DOHH2 (cell line): ENCODE measurements at regions not wholly inside any gene's neighbourhood (a gene's known extent, or its start where the extent isn't known, plus 50 kb on each side); places are given as distances from the start of the nearest gene placed in this dataset.

Experiments
- H3F3A ChIP-seq: fragments of 200-600 bp; sonication (generic), shearing (Covaris generic); 2 replicates; pipeline ENCODE4 v1.6.0; 2016; ENCODE audit warnings: antibody characterized with exemption, mild to moderate bottlenecking; ENCODE audit not compliant: control insufficient read depth, insufficient read depth
- H3K27ac ChIP-seq: fragments of 200-600 bp; sonication (generic); 2 replicates; pipeline ENCODE4 v1.5.1; 2014; ENCODE audit warnings: low read depth, mild to moderate bottlenecking, low read length, moderate library complexity
- H3K27me3 ChIP-seq: fragments of 200-600 bp; sonication (generic); 2 replicates; pipeline ENCODE4 v1.6.1; 2014; ENCODE audit warnings: mild to moderate bottlenecking, low read length, mixed read lengths; ENCODE audit not compliant: control insufficient read depth
- H3K36me3 ChIP-seq: fragments of 200-600 bp; sonication (generic); 2 replicates; pipeline ENCODE4 v1.6.1; 2014; ENCODE audit warnings: mild to moderate bottlenecking, low read length, moderate library complexity, mixed read lengths; ENCODE audit not compliant: control insufficient read depth
- H3K4me1 ChIP-seq: fragments of 200-600 bp; sonication (generic); 2 replicates; pipeline ENCODE4 v1.6.1; 2014; ENCODE audit warnings: mild to moderate bottlenecking, low read length, mixed read lengths; ENCODE audit not compliant: control insufficient read depth
- H3K4me2 ChIP-seq: fragments of 200-600 bp; sonication (generic); 2 replicates; pipeline ENCODE4 v1.6.0; 2014; ENCODE audit warnings: mild to moderate bottlenecking, low read length, moderate library complexity
- H3K4me3 ChIP-seq: fragments of 200-600 bp; sonication (generic); 2 replicates; pipeline ENCODE4 v1.5.1; 2014; ENCODE audit warnings: mild to moderate bottlenecking, low read length, mixed read lengths
- H3K79me2 ChIP-seq: fragments of 200-600 bp; sonication (generic); 2 replicates; pipeline ENCODE4 v1.6.1; 2014; ENCODE audit warnings: mild to moderate bottlenecking, low read length, mixed read lengths; ENCODE audit not compliant: control insufficient read depth
- H3K9me2 ChIP-seq: fragments of 200-600 bp; sonication (generic); replicated peaks from 2 replicates; pipeline ENCODE4 v1.6.1; 2014; ENCODE audit warnings: mild to moderate bottlenecking, low read length, mixed read lengths; ENCODE audit not compliant: control insufficient read depth
- H3K9me3 ChIP-seq: fragments of 200-600 bp; sonication (generic); 2 replicates; pipeline ENCODE4 v1.6.1; 2014; ENCODE audit warnings: antibody characterized with exemption, low read length, mixed read lengths; ENCODE audit not compliant: control insufficient read depth, insufficient read depth
- H4K20me1 ChIP-seq: fragments of 200-600 bp; sonication (generic); 2 replicates; pipeline ENCODE4 v1.6.0; 2014; ENCODE audit warnings: low read depth, mild to moderate bottlenecking, antibody characterized with exemption, low read length, moderate library complexity; ENCODE audit not compliant: control insufficient read depth, insufficient read depth
- EZH2phosphoT487 ChIP-seq: fragments of 200-600 bp; sonication (generic); IDR thresholded peaks from 2 replicates; pipeline ENCODE4 v1.6.1; 2017; ENCODE audit warnings: borderline replicate concordance, mild to moderate bottlenecking, antibody characterized with exemption, low read length, moderate library complexity, mixed read lengths
- TF ChIP-seq, protein P1 (sequence below): fragments of 200-600 bp; sonication (generic); IDR thresholded peaks from one replicate; pipeline ENCODE4 v1.5.1; 2014; ENCODE audit warnings: antibody characterized with exemption, mild to moderate bottlenecking, low read depth, low read length; ENCODE audit not compliant: poor library complexity, severe bottlenecking

GRCh38 chr11:109510316-109510715 lies 88.3 kb downstream of the C11orf87 start:
- H3F3A ChIP-seq: no peaks in the 10 kb centered on the region
- no peak overlapping the region for H3K27ac ChIP-seq
- H3K27me3 ChIP-seq: no peaks in the 10 kb centered on the region
- no peaks in the 10 kb centered on the region for H3K9me3 ChIP-seq
- H3K36me3 ChIP-seq: no peaks in the 10 kb centered on the region
- H3K4me2 ChIP-seq: no peak overlapping the region
- TF ChIP-seq EZH2phosphoT487: no peak
- TF ChIP-seq, protein P1, sequence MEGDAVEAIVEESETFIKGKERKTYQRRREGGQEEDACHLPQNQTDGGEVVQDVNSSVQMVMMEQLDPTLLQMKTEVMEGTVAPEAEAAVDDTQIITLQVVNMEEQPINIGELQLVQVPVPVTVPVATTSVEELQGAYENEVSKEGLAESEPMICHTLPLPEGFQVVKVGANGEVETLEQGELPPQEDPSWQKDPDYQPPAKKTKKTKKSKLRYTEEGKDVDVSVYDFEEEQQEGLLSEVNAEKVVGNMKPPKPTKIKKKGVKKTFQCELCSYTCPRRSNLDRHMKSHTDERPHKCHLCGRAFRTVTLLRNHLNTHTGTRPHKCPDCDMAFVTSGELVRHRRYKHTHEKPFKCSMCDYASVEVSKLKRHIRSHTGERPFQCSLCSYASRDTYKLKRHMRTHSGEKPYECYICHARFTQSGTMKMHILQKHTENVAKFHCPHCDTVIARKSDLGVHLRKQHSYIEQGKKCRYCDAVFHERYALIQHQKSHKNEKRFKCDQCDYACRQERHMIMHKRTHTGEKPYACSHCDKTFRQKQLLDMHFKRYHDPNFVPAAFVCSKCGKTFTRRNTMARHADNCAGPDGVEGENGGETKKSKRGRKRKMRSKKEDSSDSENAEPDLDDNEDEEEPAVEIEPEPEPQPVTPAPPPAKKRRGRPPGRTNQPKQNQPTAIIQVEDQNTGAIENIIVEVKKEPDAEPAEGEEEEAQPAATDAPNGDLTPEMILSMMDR: no peak
- H3K4me3 ChIP-seq: no peak overlapping the region
- no peaks in the 10 kb centered on the region for H3K9me2 ChIP-seq
- H4K20me1 ChIP-seq: no peaks in the 10 kb centered on the region
- H3K4me1 ChIP-seq: no peaks in the 10 kb centered on the region
- H3K79me2 ChIP-seq: no peaks in the 10 kb centered on the region

DNA sequence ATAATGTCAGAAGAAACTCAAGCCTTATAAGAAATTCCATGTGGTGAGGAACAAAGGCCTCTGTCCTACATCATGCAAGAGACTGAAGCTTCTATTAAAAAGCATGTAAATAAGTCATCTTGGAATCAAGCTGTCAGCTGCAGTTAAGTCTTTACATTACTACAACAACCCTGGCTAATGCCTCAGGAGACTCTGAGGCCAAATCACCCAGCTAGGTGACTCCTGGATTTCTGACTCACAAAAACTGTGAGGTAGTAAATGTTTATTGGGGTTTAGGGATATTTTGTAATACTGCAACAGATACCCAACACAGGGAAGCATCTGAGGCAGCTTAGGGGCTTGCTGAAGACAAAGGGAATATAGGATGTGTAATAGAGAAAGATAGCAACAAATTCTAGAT lies 89.6 kb downstream of the C11orf87 start:
- no peak for TF ChIP-seq EZH2phosphoT487
- TF ChIP-seq, protein P1: no peak
- H3K4me1 ChIP-seq: no peaks in the 10 kb centered on the region
- H3K9me2 ChIP-seq: no peaks in the 10 kb centered on the region
- H3K79me2 ChIP-seq: no peaks in the 10 kb centered on the region
- no peaks in the 10 kb centered on the region for H3F3A ChIP-seq
- no peak overlapping the region for H3K27ac ChIP-seq
- H3K9me3 ChIP-seq: no peaks in the 10 kb centered on the region
- no peak overlapping the region for H3K4me3 ChIP-seq
- no peak overlapping the region for H3K4me2 ChIP-seq
- H3K27me3 ChIP-seq: no peaks in the 10 kb centered on the region
- H4K20me1 ChIP-seq: no peaks in the 10 kb centered on the region
- H3K36me3 ChIP-seq: no peaks in the 10 kb centered on the region

GRCh38 chr11:109512249-109512648 lies 90.3 kb downstream of the C11orf87 start:
- H3F3A ChIP-seq: no peaks in the 10 kb centered on the region
- TF ChIP-seq EZH2phosphoT487: no peak
- TF ChIP-seq, protein P1: no peak

GRCh38 chr11:109512680-109513079 lies 90.7 kb downstream of the C11orf87 start:
- H3K9me2 ChIP-seq: no peaks in the 10 kb centered on the region
- no peaks in the 10 kb centered on the region for H4K20me1 ChIP-seq
- H3K27ac ChIP-seq: no peak overlapping the region
- H3K36me3 ChIP-seq: no peaks in the 10 kb centered on the region
- no peaks in the 10 kb centered on the region for H3F3A ChIP-seq
- no peaks in the 10 kb centered on the region for H3K4me1 ChIP-seq
- H3K4me3 ChIP-seq: no peak overlapping the region
- no peaks in the 10 kb centered on the region for H3K9me3 ChIP-seq
- H3K4me2 ChIP-seq: no peak overlapping the region
- no peaks in the 10 kb centered on the region for H3K27me3 ChIP-seq
- no peaks in the 10 kb centered on the region for H3K79me2 ChIP-seq
- no peak for TF ChIP-seq EZH2phosphoT487
- TF ChIP-seq, protein P1: no peak

More at GRCh38 chr11:109512249-109512648, 90.3 kb downstream of the C11orf87 start:
- Histone ChIP-seq H3K27me3 (no peaks in the 10 kb centered on the region), H4K20me1 (no peaks in the 10 kb centered on the region), H3K4me3 (no peak overlapping the region), H3K27ac (no peak overlapping the region), H3K4me2 (no peak overlapping the region), H3K4me1 (no peaks in the 10 kb centered on the region), H3K9me3 (no peaks in the 10 kb centered on the region), H3K79me2 (no peaks in the 10 kb centered on the region), H3K9me2 (no peaks in the 10 kb centered on the region), H3K36me3 (no peaks in the 10 kb centered on the region)
